ENCODE measurements at regions not wholly inside any gene's neighbourhood (a gene's known extent, or its start where the extent isn't known, plus 50 kb on each side); places are given as distances from the start of the nearest gene placed in this dataset.

GRCh38 chr10:80996615-80997193, 459.0 kb downstream of the SH2D4B start:
- DNase-seq = no peak
- intact Hi-C loops (cut with DNase I) = no loop called here

GRCh38 chr10:81000781-81001180, 463.1 kb downstream of the SH2D4B start:
- no peak for ATAC-seq
- DNase-seq = no peak
- H3K4me3 ChIP-seq = no peak overlapping the region
- no peak overlapping the region for H3K27ac ChIP-seq
- H3K36me3 ChIP-seq = no peaks in the 10 kb centered on the region
- TF ChIP-seq CTCF (IDR thresholded peaks at IDR 0.05) = no peak
- H3K27me3 ChIP-seq (ENCODE audit: low read depth) = no peaks in the 10 kb centered on the region
- no peaks in the 10 kb centered on the region for H3K4me1 ChIP-seq
- intact Hi-C loops (cut with DNase I) = no loop called here
- no peaks in the 10 kb centered on the region for H3K9me3 ChIP-seq

More at GRCh38 chr10:80996615-80997193, 459.0 kb downstream of the SH2D4B start:
- Histone ChIP-seq H3K4me3 (no peak overlapping the region), H3K27ac (no peak overlapping the region), H3K4me1 (no peaks in the 10 kb centered on the region), H3K9me3 (peaks cover 6% of the 10 kb centered on the region), H3K36me3 (no peaks in the 10 kb centered on the region), H3K27me3 (ENCODE audit: low read depth) (no peaks in the 10 kb centered on the region)
- TF ChIP-seq CTCF (IDR thresholded peaks at IDR 0.05) = no peak
- ATAC-seq = no peak

- H3K36me3 ChIP-seq = no peaks in the 10 kb centered on the region
- no peak for TF ChIP-seq CTCF (IDR thresholded peaks at IDR 0.05)
- no peaks in the 10 kb centered on the region for H3K4me1 ChIP-seq
- DNase-seq = no peak
- no peak for ATAC-seq
- H3K27me3 ChIP-seq (ENCODE audit: low read depth) = no peaks in the 10 kb centered on the region
- H3K9me3 ChIP-seq = no peaks in the 10 kb centered on the region
- intact Hi-C loops (cut with DNase I) = no loop called here
- H3K4me3 ChIP-seq = no peak overlapping the region
- H3K27ac ChIP-seq = no peak overlapping the region
These were observed 464.7 kb downstream of the SH2D4B start for GRCh38 chr10:81002382-81002781.

- H3K9me3 ChIP-seq = no peaks in the 10 kb centered on the region
- H3K27me3 ChIP-seq (ENCODE audit: low read depth) = no peaks in the 10 kb centered on the region
- DNase-seq (no peak), ATAC-seq (no peak)
- H3K27ac ChIP-seq = no peak overlapping the region
- no peaks in the 10 kb centered on the region for H3K4me1 ChIP-seq
- no peak overlapping the region for H3K4me3 ChIP-seq
- H3K36me3 ChIP-seq = no peaks in the 10 kb centered on the region
- intact Hi-C loops (cut with DNase I) = no loop called here
- no peak for TF ChIP-seq CTCF (IDR thresholded peaks at IDR 0.05)
These were observed 470.2 kb downstream of the SH2D4B start for GRCh38 chr10:81007872-81008271.

GRCh38 chr10:81008726-81009125, 471.0 kb downstream of the SH2D4B start:
- H3K4me1 ChIP-seq = no peaks in the 10 kb centered on the region
- ATAC-seq (no peak), DNase-seq (no peak)
- no peak overlapping the region for H3K4me3 ChIP-seq
- no peaks in the 10 kb centered on the region for H3K36me3 ChIP-seq
- H3K27ac ChIP-seq = no peak overlapping the region
- no peaks in the 10 kb centered on the region for H3K27me3 ChIP-seq (ENCODE audit: low read depth)
- no peaks in the 10 kb centered on the region for H3K9me3 ChIP-seq
- TF ChIP-seq CTCF (IDR thresholded peaks at IDR 0.05) = no peak
- intact Hi-C loops (cut with DNase I) = no loop called here

- TF ChIP-seq CTCF (IDR thresholded peaks at IDR 0.05) = no peak
- Histone ChIP-seq H3K4me1 (no peaks in the 10 kb centered on the region), H3K4me3 (no peak overlapping the region), H3K9me3 (no peaks in the 10 kb centered on the region), H3K27me3 (ENCODE audit: low read depth) (no peaks in the 10 kb centered on the region), H3K27ac (no peak overlapping the region), H3K36me3 (no peaks in the 10 kb centered on the region)
- ATAC-seq = no peak
- intact Hi-C loops (cut with DNase I) = no loop called here
- DNase-seq = no peak
These were observed 471.6 kb downstream of the SH2D4B start for GRCh38 chr10:81009296-81009695.

Measured in lower lobe of right lung (tissue), 2 donors.